Psoas muscle (tissue), 7 donors: ENCODE measurements at regions not wholly inside any gene's neighbourhood (a gene's known extent, or its start where the extent isn't known, plus 50 kb on each side); places are given as distances from the start of the nearest gene placed in this dataset.
"Not testable (repeated sequence)": the region's sequence is repeated elsewhere in the genome, so short reads cannot be mapped to it uniquely, and the experiment has no call there.

Experiments used
- ATAC-seq, 4 donors: fragments of 200-7000 bp; cut with Tn5 transposase; one replicate each; pipeline ENCODE4 v1.9.1; 2020; ENCODE audit warnings: moderate library complexity in 3 of 4, mild to moderate bottlenecking in 2 of 4
- DNase-seq, 2 donors: peaks; one replicate each; pipeline ENCODE4 v3.0.0-alpha.2; 2020
- H3K27ac ChIP-seq: fragments of 200-600 bp; one replicate; pipeline ENCODE4 v1.8.0; 2022
- H3K27me3 ChIP-seq, 3 donors: fragments of 200-600 bp in 1 of 3; one replicate each; pipeline versions ENCODE4 v1.6.1 to v1.8.0; 2013 to 2022; ENCODE audit warnings: low read length in 2 of 3, mild to moderate bottlenecking in 2 of 3, moderate library complexity in 1 of 3; ENCODE audit not compliant: insufficient read depth in 3 of 3
- H3K36me3 ChIP-seq, 2 donors: fragments of 200-600 bp in 1 of 2; one replicate each; pipeline versions ENCODE4 v1.6.1 to v1.8.0; 2013 to 2022; ENCODE audit warnings: low read depth in 1 of 2, mild to moderate bottlenecking in 1 of 2, moderate library complexity in 1 of 2; ENCODE audit not compliant: insufficient read depth in 1 of 2
- H3K4me1 ChIP-seq: fragments of 200-600 bp; one replicate; pipeline ENCODE4 v1.8.0; 2022
- H3K4me3 ChIP-seq: fragments of 200-600 bp; one replicate; pipeline ENCODE4 v1.8.0; 2022; ENCODE audit warnings: mild to moderate bottlenecking
- H3K9me3 ChIP-seq: fragments of 200-600 bp; one replicate; pipeline ENCODE4 v1.8.0; 2022
- WGBS, 3 donors: extraction: QIAGEN DNeasy Blood & Tissue Kit; methylation state at CpG; one replicate each; pipeline versions ENCODE4 v1.1.6 to v1.1.7; 2013; 5-methylcytosine and 5-hydroxymethylcytosine counted together
- intact Hi-C, 2 donors: fragments of 100-400 bp; cut with DNase I; formaldehyde crosslinking; loops; one replicate each; pipeline versions ENCODE4 v1.11.0 to v1.14.2; 2022
- TF ChIP-seq, protein P1 (sequence below): fragments of 200-600 bp; IDR thresholded peaks from one replicate; pipeline ENCODE4 v1.8.0; 2022; ENCODE audit warnings: antibody characterized with exemption
- donor health status: healthy with polysubstance abuse.
- donor health status: DM: no; HTN: no; CAD: no; lungs with moderate emphysema.
- donor health status: Bipolar disorder and iron deficiency.
- donor health status: healthy.
- donor health status: DM: yes; HTN: yes; CAD: no.
- donor health status: DM: no; HTN: no; CAD: no.
- donor health status: DM: yes; HTN: yes; CAD: no.

DNA sequence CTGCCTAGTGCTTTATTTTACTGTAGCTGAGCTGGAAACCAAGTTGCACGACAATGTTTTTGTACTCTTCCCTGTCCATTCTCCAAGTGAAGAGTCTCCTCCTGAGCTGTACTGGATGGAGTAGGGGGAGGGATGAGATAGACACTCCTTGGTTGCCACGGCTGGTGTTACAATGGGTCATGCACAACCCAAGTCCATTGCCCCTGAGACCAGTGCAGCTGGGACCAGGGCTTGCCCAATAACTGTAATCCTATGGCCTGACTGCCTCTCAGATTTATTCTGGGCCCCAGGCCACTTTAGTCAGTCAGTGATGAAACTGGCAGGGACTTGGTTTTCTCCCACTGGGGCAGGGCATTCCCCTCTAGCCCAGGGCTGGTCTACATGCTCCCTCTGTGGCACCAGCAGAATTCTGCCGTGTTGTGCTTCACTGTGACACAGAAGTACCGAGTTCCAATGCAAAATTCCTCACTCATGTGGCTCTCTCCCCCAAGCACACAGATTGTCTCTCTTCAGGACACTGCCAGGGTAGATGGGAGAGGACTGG lies 203.3 kb upstream of the PCDH18 start:
- intact Hi-C loops = no loop called here
- TF ChIP-seq, protein P1, sequence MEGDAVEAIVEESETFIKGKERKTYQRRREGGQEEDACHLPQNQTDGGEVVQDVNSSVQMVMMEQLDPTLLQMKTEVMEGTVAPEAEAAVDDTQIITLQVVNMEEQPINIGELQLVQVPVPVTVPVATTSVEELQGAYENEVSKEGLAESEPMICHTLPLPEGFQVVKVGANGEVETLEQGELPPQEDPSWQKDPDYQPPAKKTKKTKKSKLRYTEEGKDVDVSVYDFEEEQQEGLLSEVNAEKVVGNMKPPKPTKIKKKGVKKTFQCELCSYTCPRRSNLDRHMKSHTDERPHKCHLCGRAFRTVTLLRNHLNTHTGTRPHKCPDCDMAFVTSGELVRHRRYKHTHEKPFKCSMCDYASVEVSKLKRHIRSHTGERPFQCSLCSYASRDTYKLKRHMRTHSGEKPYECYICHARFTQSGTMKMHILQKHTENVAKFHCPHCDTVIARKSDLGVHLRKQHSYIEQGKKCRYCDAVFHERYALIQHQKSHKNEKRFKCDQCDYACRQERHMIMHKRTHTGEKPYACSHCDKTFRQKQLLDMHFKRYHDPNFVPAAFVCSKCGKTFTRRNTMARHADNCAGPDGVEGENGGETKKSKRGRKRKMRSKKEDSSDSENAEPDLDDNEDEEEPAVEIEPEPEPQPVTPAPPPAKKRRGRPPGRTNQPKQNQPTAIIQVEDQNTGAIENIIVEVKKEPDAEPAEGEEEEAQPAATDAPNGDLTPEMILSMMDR = no peak
- Histone ChIP-seq H3K4me1 (no peaks in the 10 kb centered on the region), H3K4me3 (no peak overlapping the region), H3K9me3 (peaks cover 3% of the 10 kb centered on the region), H3K27ac (no peak overlapping the region), H3K27me3 (no peaks in the 10 kb centered on the region), H3K36me3 (no peaks in the 10 kb centered on the region)
- DNase-seq = peak; percentile 12 to 53
- ATAC-seq = peak in 1 of 4 donors; percentile 36
- 74 to 88% (median 79%) methylated on average over 4 of the region's 4 CpGs for WGBS, 3 donors

DNA sequence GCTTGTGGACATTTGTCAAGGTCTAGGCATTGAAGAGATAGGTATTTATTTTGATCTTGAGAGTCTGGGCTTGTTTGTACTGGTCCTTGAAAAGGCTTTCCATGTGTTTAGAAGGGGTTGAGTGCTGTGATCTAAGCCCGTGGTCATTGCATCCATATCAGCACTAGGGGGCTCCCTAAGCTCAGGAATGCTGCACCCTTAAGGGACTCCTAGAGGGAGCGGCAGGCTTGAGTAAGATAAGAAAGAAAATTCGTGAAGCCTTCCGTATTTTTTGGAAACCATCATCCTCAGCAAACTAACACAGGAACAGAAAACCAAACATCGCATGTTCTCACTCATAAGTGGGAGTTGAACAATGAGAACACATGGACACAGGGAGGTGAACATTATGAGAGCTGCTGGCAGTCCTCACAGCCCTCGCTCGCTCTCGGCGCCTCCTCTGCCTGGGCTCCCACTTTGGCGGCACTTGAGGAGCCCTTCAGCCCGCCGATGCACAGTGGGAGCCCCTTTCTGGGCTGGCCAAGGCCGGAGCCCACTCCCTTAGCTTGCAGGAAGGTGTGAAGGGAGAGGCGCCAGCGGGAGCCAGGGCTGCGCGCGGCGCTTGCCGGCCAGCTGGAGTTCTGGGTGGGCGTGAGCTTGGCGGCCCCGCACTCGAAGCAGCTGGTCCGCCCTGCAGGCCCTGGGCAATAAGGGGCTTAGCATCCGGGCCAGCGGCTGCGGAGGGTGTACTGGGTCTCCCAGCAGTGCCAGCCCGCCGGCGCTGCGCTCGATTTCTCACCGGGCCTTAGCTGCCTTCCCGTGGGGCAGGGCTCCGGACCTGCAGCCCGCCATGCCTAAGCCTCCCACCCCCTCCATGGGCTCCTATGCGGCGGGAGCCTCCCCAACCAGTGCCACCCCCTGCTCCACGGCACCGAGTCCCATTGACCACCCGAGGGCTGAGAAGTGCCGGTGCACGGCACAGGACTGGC lies 201.2 kb upstream of the PCDH18 start:
- H3K9me3 ChIP-seq, H3K36me3 ChIP-seq, H3K4me1 ChIP-seq, H3K27me3 ChIP-seq, ATAC-seq, intact Hi-C loops, H3K4me3 ChIP-seq, H3K27ac ChIP-seq: not testable (repeated sequence)
- WGBS, 3 donors = 94% methylated on average over 36 to 44 of the region's 44 CpGs
- peak in 1 of 2 donors; percentile 9 for DNase-seq

DNA sequence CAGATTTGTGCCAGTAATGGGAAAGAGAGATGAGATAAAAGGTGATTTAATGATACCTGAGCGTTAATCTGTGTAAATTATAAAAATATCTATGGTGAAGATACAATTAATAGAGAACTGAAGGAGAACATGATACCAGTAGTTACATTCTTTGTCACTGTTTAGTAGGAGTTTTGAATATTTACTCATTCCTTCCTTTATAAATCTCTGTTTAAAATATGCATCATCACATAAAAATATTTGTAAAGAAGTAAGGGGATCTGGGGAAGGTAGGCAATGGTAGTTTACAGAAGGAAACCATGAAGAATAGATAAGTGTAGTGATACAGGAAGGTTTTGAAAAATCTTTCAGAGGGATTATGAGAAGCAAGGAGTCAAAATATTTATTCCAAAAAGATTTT lies 190.6 kb upstream of the PCDH18 start:
- Histone ChIP-seq H3K4me3 (no peak overlapping the region), H3K4me1 (no peaks in the 10 kb centered on the region), H3K27ac (no peak overlapping the region), H3K9me3 (no peaks in the 10 kb centered on the region), H3K27me3 (no peaks in the 10 kb centered on the region), H3K36me3 (no peaks in the 10 kb centered on the region)
- 91 to 100% (median 92%) methylated on average over 1 of the region's 1 CpG for WGBS, 3 donors
- ATAC-seq (no peak), DNase-seq (no peak)
- intact Hi-C loops = no loop called here
- TF ChIP-seq, protein P1 = no peak

DNA sequence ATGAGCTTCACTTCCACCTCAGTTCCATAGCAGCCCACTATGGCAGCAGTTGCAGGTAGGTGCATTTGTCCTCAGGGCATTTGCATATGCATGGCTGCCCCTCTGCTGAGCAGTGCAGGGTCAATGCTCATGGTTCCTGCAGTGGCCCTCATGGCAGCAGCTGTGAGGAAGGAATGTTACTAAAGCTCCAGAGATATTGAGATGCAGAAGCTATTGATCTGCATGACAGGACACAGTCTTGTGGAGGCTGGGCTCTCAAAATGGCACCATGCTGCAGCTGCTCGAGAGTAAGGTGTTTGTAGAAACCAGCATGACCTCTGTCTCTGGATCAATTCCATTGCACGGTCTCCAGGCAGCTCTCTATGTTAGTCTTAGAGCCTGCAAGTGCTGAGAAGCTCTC lies 179.2 kb upstream of the PCDH18 start:
- ATAC-seq = no peak
- H3K36me3 ChIP-seq = no peaks in the 10 kb centered on the region
- DNase-seq = no peak
- H3K27me3 ChIP-seq = no peaks in the 10 kb centered on the region
- WGBS, 3 donors = 80 to 88% (median 82%) methylated on average over 2 of the region's 2 CpGs
- intact Hi-C loops = no loop called here
- TF ChIP-seq, protein P1 = no peak
- H3K4me3 ChIP-seq = no peak overlapping the region
- no peaks in the 10 kb centered on the region for H3K4me1 ChIP-seq
- H3K9me3 ChIP-seq = no peaks in the 10 kb centered on the region
- H3K27ac ChIP-seq = no peak overlapping the region

DNA sequence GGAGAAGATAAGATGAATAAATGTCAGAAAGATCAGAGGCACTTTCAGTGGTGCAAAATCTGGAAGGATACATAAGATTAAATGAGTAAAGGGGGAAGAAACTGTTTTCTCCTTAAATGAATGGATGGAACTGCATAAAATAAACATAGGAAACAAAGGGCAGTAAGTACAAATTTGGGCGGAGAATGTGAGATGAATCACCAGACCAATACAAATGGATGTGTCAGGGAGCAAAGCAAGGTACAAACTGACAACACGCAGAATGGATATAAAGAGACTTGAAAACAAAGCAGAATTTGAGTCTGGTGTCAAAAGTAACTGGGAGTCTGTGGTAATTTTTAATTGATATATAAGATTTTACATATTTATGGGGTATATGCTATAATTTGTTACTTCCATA lies 175.3 kb upstream of the PCDH18 start:
- Histone ChIP-seq H3K27me3 (no peaks in the 10 kb centered on the region), H3K4me1 (no peaks in the 10 kb centered on the region), H3K9me3 (no peaks in the 10 kb centered on the region), H3K36me3 (no peaks in the 10 kb centered on the region), H3K27ac (no peak overlapping the region), H3K4me3 (no peak overlapping the region)
- no peak for DNase-seq
- TF ChIP-seq, protein P1 = no peak
- 87 to 95% (median 89%) methylated on average over 2 of the region's 2 CpGs for WGBS, 3 donors
- ATAC-seq = no peak
- intact Hi-C loops = no loop called here
